Brain microvascular endothelial cell (primary cell): ENCODE measurements at regions not wholly inside any gene's neighbourhood (a gene's known extent, or its start where the extent isn't known, plus 50 kb on each side); places are given as distances from the start of the nearest gene placed in this dataset.

ENCODE experiments used
- DNase-seq: peaks from one replicate; pipeline ENCODE4 v3.0.0-alpha.2; 2020
- H3K27ac ChIP-seq: fragments of 250-450 bp; sonication (Bioruptor Pico); 2 replicates; pipeline ENCODE4 v1.5.1; 2020; ENCODE audit warnings: mild to moderate bottlenecking, moderate library complexity
- H3K27me3 ChIP-seq: fragments of 250-450 bp; sonication (Bioruptor Pico); replicated peaks from 2 replicates; pipeline ENCODE4 v1.5.1; 2020; ENCODE audit warnings: mild to moderate bottlenecking
- H3K36me3 ChIP-seq: fragments of 250-450 bp; sonication (Bioruptor Pico); replicated peaks from 2 replicates; pipeline ENCODE4 v1.5.1; 2020; ENCODE audit warnings: mild to moderate bottlenecking
- H3K4me3 ChIP-seq: 2 replicates; pipeline ENCODE4 v1.5.1; 2011; ENCODE audit warnings: low read depth, mild to moderate bottlenecking, control low read depth, low read length, moderate library complexity
- in situ Hi-C: cut with HindIII; loops from 2 replicates; pipeline ENCODE4 v1.10.0; 2017; ENCODE audit warnings: low sequenced_read_pairs, low pct_ligation_motif_present
- TF ChIP-seq, protein P1 (sequence below): IDR thresholded peaks from 2 replicates; pipeline ENCODE4 v1.5.1; 2011; ENCODE audit warnings: low read depth, mild to moderate bottlenecking, moderate library complexity, low read length, control low read depth, inconsistent platforms; ENCODE audit errors: missing control alignments

DNA sequence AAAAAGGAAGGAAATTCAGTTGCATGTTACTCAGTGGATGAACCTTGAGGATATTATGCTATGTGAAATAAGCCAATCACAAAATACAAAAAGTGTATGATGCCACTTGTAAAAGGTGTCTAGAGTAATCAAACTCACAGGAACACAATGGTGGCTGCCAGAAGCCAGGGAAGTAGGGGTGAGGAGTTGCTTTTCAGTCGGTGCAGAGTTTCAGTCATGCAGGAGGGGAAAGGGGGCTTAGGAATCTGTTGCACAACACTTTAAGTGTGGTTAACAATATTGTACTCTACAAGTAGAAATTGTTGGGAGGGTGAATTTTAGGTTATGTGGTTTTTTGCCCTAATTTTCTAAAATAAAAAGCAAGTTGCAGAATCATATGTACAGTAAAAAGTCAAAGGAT is 184.2 kb upstream of the RAB4A start:
- Histone ChIP-seq H3K27ac (no peak overlapping the region), H3K27me3 (no peaks in the 10 kb centered on the region), H3K36me3 (no peaks in the 10 kb centered on the region), H3K4me3 (no peak overlapping the region)
- no peak for DNase-seq
- TF ChIP-seq, protein P1, sequence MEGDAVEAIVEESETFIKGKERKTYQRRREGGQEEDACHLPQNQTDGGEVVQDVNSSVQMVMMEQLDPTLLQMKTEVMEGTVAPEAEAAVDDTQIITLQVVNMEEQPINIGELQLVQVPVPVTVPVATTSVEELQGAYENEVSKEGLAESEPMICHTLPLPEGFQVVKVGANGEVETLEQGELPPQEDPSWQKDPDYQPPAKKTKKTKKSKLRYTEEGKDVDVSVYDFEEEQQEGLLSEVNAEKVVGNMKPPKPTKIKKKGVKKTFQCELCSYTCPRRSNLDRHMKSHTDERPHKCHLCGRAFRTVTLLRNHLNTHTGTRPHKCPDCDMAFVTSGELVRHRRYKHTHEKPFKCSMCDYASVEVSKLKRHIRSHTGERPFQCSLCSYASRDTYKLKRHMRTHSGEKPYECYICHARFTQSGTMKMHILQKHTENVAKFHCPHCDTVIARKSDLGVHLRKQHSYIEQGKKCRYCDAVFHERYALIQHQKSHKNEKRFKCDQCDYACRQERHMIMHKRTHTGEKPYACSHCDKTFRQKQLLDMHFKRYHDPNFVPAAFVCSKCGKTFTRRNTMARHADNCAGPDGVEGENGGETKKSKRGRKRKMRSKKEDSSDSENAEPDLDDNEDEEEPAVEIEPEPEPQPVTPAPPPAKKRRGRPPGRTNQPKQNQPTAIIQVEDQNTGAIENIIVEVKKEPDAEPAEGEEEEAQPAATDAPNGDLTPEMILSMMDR = no peak
- in situ Hi-C loops = no loop called here

DNA sequence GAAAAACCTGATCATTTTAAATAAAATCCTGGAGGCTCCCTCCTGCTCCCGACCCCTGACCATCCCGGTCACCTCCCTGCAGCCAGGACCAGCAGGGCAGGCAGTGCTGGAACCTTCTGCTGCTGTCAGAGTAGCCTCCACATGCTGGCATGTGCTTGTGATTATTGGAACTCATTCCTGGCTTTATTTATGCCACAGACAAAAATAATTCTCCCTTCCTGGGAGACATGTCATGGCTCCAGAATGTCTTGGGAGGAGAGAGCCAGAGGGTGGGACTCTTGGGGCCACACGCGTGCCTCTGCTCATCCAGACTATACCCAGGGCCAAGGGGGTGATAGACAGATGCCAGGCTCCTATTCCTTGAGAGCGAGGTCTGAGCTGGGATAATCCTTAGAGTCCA is 183.6 kb upstream of the RAB4A start:
- no peaks in the 10 kb centered on the region for H3K36me3 ChIP-seq
- TF ChIP-seq, protein P1 = no peak
- H3K27me3 ChIP-seq = no peaks in the 10 kb centered on the region
- in situ Hi-C loops = no loop called here
- no peak for DNase-seq
- no peak overlapping the region for H3K4me3 ChIP-seq
- H3K27ac ChIP-seq = no peak overlapping the region

DNA sequence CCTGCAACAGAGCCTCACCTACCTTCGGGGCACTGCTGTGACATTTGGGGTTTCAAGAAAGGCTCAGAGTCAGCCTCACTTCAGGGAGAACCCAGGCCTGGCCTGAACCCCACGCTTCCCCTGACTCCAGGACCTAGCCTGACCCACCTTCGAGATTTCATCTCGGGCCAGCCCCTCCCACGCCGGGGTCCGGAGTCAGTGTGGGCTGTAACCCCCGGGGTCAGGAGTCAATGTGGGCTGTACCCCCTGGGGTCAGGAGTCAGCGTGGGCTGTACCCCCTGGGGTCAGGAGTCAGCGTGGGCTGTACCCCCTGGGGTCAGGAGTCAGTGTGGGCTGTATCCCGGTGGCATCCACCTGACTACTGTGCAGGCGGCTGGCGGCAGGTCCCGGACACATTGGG is 183.0 kb upstream of the RAB4A start:
- no peak overlapping the region for H3K27ac ChIP-seq
- in situ Hi-C loops = no loop called here
- no peaks in the 10 kb centered on the region for H3K27me3 ChIP-seq
- no peak for DNase-seq
- H3K36me3 ChIP-seq = no peaks in the 10 kb centered on the region
- TF ChIP-seq, protein P1 = no peak
- H3K4me3 ChIP-seq = no peak overlapping the region

DNA sequence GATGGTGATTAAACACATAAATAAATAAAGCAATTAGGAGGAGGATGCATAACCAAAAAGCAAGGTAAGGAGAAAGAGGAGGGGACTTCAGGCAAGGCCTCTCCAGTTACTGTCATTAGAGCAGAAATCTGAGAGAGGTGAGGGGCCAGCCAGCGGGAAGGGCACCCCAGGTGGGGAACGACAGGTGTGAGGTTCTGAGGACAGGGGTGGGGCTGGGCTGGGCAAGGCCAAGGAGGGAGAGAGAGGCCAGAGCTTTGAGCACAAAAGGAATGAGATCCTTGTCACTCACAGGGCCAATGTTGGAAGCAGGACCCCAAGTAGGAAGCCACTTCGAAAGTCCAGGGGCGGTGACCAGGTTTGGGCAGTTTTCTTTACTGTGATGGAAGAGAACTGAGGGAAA is 182.2 kb upstream of the RAB4A start:
- TF ChIP-seq, protein P1 = no peak
- in situ Hi-C loops = no loop called here
- no peak overlapping the region for H3K27ac ChIP-seq

DNA sequence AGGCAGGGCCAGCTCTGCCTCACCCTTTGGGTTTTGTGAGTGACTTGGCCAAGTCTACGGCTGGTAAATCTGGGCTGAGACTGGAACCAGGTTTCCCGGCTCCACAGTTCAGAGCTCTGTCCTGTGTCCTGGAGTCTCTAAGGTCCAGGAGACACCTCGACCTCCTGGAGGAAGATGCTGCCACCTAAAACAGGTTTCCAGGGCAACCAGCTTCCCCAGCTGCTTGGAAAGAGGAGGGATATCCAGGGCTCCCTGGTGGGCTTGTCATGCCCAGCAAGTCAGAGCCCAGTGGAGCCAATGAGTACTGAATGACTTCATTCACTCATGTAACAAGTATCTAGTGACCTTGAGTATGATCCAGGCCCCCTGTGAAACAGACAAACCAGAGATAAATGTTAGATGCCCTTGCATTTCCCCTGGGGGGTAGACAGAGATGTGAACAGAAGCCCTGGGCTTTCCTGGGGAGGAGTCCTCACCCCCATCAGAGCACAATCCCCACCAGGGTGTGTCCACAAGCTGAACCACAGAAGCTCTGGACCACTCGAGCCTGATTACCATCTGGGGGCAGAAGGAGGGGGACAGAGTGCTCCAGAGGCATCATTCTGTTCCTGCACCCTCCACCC is 181.2 kb upstream of the RAB4A start:
- in situ Hi-C loops = no loop called here
- Histone ChIP-seq H3K4me3 (no peak overlapping the region), H3K27me3 (no peaks in the 10 kb centered on the region), H3K27ac (no peak overlapping the region), H3K36me3 (no peaks in the 10 kb centered on the region)
- TF ChIP-seq, protein P1 = no peak
- no peak for DNase-seq

More for the DNA sequence above, 182.2 kb upstream of the RAB4A start:
- Histone ChIP-seq H3K36me3 (no peaks in the 10 kb centered on the region), H3K4me3 (no peak overlapping the region), H3K27me3 (no peaks in the 10 kb centered on the region)
- no peak for DNase-seq

DNA sequence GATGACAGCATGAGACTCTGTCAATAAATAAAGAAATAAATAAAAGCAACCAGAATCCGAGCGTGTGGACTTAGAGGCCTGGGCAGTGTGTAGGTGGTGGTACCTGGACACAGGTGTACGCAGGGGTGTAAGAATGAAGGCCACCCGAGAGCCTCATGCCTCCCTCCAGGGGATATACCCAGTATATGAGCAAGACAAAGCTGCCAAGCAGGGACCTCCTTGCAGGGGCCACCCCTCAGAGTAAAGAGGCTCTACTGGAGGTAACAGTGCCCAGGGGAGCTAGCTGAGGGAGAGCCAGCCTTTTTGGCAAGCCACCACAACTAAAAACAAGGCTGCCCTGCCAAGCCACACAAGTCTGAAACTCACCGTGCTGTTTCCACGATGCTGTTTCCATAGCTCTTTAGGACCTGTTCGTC is 179.2 kb upstream of the RAB4A start:
- in situ Hi-C loops = no loop called here
- DNase-seq = no peak
- TF ChIP-seq, protein P1 = no peak
- Histone ChIP-seq H3K36me3 (no peaks in the 10 kb centered on the region), H3K4me3 (no peak overlapping the region), H3K27me3 (no peaks in the 10 kb centered on the region), H3K27ac (no peak overlapping the region)
